Activated CD4-positive, CD25-positive, alpha-beta regulatory T cell treated with anti-CD3 and anti-CD28 coated beads, Interleukin-2, amount 50 U/mL, for 72 hours (primary cell): ENCODE measurements at regions not wholly inside any gene's neighbourhood (a gene's known extent, or its start where the extent isn't known, plus 50 kb on each side); places are given as distances from the start of the nearest gene placed in this dataset.
"Not testable (repeated sequence)": the region's sequence is repeated elsewhere in the genome, so short reads cannot be mapped to it uniquely, and the experiment has no call there.

Experiments
- DNase-seq: peaks from one replicate; pipeline ENCODE4 v3.0.0; 2021

DNA sequence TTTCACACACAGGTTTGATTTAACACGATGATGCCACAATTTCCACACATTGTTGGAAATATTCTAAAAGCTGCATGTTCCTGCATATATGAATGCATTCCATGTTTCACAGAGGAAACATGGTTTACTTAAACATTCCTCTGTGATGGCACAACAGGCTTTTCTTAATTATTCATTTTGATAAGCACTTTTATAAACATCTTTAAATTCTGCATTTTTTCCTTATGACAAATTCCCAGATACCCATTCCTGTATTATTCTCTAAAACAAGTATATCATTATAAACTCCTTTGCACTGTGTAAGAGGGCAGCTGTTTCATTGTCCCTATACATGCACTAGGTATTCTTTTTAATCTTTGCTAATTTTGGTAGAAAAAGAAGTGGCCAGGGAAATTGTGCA, 532.3 kb downstream of the SOX6 start:
- no peak for DNase-seq

DNA sequence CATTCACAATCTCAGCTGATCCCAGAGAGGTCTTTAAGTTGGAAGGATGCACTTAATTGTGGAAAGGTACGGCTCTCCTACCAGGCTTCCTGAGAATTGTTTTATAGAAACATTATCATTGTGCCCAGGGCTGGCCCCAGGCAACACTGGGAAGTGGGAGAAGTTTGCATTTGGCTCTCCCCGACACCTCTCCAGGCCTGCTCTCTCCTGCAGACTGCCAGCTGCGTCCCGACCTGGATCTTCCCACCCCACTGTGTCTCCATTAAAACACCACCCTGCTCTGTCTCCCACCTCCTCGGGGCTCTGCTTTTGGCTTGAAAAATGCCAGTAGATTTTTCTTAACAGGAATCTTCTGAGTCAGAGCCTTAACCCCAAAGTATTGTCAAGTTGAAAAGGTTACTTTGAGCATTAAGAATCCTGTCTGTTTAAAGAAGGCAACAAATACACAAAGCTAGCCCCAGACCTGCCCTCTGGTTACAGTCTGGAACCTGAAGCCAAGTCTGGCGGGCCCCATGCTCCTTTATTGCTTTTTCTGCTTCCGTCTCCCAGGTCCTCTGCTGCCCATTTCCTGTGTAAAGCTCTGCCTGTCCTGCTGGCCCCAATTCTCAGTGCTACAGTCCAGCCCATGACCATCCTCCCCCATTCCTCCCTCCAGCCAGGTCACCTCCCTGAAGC, 530.2 kb downstream of the SOX6 start:
- no peak for DNase-seq

DNA sequence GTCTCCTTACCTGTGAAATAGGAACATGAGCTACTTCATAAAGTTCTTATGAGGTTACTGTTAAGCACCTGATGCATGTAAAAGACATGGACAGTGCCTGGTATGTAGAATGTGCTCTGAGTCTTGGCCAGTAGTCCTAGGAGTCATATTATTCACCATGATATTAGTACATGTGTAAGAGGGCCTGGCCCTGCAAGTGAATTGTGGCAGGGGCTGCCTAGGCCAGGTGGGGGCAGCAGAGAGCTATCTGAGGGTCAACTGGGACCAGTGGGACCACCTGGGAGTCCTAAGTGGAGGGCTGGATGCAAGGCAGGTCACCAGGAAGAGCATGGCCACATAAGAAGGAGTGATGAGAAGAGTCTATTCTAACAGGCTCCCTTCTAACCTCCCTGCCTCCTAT, 529.5 kb downstream of the SOX6 start:
- DNase-seq: no peak

DNA sequence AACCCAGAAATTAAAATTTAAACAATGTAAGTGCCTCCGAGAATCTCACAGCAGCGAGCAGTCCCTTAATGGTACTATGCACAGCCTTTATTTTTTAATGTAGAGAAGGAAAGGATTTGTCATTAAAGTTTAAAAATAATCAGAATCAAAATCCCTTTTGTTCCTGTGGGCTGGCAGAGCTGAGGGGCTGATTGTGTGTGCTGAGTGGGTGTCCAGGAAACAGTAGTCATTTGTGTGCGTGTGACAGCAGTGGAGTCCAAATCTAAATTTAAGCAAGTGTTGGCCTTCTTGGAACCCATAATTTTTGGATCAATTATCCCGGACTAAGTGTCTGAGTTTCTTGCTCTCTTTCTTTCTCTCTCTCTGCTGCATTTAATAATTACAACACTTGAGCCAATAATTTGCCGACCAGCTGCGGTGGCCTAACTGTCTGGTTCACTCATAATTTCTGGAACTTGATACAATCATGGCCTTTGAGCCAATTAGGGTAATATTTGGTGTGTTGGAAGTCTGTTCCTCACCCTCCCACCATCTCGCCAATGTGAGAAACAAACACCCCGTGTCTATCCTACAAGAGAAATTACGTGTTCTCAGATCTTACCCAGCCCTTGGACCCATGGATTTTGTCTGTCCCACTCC, 528.0 kb downstream of the SOX6 start:
- no peak for DNase-seq

DNA sequence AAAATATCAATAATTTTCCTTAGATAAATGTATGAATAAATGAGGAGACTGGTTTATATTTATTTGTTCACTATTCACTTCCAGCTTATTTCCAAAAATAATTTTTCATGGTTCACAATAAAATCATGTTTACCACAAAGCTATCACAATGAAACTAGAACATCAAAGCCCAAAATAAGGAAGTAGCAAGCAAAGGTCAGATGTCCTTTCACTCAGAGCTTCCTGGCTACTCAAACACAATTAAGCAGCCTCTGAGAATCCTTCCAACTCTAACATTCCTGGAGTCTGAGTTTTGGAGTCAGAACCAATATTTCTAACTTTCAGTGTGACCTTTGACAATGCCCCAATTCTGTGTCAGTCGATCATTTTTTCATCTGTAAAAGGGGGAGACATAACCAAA, 527.0 kb downstream of the SOX6 start:
- no peak for DNase-seq

DNA sequence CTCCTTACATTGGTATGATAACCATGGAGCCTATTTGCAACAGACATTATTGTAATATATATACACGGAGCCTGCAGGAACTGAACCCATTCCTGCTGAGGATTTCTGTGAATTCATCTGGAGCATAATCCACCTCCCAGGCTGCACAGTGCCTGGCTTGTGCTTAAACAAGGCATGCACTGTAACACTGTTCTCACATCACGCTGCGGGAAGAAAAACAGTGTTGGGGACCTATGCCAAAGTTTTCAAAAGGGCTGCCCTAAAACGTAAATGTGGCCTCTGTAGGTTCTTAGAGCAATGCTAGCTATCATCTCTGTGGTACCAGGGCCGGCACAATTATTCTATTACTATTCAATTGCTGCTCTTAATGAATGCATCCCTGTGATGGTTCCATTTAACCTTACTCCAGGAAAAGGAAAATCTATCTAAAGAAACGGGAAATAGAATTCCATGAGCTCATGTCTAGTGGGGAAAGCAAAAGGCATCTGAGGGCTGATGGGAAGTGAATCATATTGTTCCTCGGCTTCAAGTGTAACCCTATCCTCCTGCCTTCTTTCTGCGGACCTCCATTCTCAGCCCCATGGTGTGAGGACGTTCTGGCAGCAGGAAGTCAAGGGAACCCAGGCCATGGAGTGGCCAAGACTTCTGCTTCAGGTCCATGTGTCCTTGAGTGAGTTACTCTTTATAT, 525.5 kb downstream of the SOX6 start:
- no peak for DNase-seq

DNA sequence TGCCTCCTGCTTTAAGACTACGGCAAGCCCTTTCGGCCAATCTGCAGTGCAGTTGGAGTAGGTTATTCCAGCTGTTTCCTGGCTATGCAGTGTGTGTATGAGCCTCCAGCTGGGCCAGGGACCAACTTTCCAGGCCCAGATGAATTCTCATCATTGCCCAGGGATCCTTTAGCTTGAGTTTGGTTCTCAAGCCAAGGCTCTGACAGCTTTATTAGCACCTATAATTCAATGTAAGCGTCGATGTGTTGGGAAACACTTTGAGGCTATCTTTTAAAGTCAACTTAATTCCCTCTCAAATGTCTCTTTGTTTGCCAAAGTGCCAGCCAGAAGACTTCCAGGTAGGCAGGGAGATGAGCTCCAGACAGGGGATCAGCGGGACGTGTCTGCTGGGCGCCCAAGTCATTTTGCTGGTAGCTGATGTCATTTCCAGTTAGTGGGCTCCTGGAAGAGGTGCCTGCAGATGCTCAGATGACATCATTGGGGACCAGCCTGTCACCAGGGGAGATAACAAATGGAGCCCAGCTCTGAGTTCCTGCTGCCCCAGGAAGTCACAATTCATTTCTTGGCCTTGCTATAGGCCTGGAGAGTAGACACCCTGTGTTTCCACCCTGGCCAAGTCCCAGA, 520.4 kb downstream of the SOX6 start:
- DNase-seq: no peak

DNA sequence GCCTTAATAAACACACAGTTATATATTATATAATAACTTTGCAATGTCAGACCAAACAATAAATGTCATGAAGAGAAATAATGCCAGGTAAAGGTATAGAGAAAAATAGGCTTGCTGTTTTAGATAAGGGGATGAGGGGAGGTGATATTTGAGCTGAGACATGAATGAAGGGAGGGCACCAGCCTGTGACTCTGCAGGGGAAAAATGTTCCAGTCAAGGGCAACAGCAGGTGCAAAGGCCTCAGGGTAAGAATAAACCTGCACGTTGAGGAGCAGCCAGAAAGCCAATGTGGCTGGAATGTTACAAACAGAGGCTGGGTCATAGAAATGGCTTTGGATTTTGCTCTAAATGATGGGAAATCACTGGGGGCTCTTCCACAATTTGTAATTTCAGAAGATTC, 519.6 kb downstream of the SOX6 start:
- DNase-seq: no peak

DNA sequence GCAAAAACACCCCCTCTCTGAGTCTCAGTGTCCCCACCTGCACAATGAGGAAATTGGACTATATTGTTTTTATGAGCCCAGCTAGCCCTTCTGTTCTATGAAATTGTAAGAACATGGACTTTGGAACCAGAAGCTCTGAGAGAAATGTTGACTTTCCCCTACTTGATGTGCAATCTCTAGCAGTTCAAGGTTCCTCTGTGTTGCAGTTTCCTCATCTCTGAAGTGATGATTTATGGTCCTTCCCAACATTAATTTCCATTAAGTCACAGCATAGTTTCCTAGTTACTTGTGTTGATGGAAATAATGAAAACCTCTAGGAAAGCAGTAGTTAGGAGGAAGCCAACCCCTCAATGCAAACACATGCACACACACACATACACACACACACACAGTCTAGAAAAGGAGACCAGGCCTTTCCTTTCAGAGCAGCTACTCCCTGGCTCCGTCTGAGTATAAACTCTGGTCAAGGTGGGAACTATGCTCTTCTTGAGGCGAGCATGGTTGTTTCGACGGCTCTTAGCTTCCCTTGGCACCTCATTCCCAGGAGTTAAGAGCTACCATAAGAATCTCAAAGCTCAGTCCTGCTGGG, 518.4 kb downstream of the SOX6 start:
- no peak for DNase-seq

DNA sequence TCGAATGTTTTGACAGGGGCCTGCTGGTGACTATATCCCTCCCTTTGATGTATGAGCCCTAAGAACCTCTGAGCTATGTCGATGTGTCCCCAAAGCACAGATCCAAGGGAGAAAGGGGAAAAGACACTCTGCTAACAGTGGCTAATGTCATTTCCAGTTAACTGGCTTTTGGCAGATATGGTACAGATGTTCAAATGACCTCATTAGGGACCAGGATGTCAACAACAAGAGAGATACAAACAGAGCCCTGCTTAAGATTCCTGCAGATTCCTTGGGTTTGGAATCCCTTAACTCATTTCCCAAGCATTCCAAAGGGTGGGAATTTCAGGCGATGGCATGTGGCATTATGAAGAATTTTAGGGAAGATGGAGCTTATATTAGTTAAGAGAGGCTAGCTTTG, 517.3 kb downstream of the SOX6 start:
- DNase-seq: no peak

DNA sequence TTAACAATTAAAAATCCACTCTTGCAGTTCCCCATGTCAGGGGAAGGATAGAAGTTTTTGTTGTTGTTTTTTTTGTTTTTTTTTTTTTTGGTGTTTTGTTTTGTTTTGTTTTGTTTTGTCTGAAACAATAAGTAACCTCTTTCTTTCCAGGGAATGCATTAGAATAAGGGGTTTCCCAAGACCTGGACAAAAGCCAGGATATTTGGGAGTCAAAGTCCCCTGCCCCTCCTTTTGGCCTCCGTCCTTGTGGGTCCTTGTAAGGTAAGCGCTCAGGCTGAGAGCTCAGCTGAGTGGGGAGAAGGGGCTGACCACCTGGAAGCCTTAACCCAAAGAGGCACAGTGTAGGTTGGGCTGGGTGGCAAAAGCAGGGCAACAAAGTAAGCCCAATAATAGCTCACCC, 515.4 kb downstream of the SOX6 start:
- DNase-seq: no peak

DNA sequence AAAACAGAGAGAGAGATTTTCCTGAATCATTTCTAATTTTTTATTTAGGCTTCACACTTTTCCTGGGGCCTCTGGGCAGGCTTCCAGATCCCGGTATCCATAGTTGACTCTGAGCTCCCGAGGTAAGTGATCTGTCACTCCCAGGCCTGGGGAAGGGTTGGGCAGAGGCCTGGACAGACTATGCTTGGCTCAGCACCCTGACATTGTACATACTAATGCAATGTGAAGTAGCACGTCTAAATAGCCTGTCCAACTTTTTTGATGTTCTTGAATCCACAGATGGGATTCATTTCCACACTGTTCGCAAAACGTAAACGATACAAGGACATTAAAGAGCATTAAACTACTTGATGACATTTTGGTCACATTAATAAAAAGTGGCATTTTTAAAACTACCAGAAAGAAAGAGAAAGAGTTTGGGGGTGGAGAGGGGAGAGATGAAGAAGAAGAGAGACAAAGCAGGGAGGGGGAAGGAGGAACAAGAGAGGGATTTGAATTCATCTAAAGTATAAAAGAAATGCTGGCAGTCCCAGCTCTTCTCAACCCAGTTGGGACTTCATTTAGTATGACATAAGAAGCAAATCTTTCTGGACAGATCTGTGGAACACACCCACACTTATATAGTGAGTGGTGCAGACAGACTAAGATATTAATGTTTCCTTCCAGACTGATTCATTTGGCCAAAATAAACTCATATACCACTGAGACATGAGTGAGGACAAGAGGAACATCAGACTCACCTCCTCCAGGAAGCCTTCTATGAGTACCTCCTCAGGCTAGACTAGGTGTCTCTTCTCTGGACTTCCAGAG, 514.2 kb downstream of the SOX6 start:
- DNase-seq: no peak

DNA sequence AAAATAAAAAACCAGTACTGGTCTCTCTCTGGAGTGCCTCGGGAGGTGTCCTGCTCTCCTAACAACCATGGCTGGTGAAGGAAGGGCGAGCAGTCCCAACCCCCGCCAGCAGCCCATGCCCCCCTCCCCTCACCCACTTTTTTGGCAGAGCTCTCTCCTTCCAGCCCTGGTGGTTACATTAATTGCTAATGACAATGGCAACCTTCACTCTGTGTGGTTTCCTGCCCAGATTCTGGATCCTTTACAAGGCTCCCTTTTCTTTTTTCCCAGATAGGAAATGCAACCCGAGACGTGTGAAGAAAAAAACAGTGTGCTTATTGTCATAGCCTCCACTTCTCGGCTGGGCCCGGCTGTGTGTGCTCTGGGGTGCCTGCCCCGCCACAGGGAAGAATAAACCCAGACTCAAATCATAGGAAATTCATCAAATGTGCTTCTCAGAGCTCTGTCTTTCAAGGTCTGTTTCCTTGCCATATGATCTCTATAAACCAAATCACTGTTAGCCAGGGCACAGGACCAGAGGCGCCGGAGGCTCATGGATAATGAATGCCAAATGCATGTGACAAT, 513.0 kb downstream of the SOX6 start:
- no peak for DNase-seq

DNA sequence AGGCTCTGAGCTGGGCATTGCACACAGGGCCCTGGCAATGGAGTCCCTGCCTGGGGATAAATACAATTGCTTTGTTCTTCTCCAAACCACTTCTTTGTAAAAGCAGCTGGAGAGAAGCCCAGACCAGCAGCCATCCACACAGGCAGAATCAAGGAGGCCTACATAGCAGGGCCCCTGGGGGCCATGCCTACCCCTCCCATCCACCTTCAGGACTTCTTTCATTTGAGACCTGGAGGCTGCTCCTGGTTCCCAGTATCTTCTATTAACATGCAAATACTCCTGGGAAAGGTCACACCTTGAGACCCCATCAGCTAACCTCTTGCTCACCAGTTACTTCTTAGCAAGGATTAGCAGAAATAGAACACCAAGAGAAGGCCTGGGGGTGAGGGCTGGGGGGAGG, 511.1 kb downstream of the SOX6 start:
- DNase-seq: no peak

DNA sequence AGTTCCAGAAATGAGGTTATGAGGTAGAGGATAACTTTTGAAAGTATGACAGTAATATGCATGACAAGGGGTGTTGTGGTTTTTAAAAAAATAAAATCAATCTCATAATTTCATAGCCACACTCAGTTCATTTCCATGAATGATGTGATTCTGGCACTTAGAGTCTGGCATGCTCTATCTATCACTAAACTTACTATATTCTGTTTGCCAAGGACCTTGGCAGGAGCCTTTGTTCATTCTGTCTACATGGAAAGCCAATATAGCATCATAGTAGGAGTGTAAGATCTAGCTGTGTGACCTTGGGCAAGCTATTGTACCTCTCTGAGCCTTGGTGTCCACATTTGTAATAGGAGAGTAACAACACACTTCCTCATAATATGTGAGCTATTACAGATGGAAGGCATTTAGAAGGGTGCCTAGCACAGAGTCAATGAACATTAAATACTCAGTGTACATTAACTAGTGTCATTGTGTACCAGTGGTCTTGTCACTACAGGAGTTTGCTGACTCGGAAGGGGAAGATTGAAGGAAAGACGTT, 507.6 kb downstream of the SOX6 start:
- no peak for DNase-seq

DNA sequence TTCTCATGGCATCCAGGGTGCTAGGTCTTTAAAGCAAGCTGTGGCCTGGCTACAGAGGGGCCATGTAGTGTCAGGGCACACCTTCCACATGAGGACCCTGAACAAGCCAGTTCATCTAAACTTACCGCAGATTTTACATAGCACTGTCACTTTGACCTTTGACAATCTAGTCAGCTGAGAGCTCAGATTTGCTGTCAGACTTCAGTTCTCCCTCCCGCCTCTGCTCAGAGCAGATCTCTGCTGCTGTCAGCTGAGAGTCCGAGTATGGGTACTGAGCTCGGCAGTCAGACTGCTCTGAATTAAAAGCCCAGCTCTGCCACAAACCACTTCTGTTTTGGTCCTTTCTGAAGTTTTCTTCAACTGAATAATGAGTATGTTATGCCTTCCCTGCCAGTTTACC, 507.1 kb downstream of the SOX6 start:
- DNase-seq: no peak

DNA sequence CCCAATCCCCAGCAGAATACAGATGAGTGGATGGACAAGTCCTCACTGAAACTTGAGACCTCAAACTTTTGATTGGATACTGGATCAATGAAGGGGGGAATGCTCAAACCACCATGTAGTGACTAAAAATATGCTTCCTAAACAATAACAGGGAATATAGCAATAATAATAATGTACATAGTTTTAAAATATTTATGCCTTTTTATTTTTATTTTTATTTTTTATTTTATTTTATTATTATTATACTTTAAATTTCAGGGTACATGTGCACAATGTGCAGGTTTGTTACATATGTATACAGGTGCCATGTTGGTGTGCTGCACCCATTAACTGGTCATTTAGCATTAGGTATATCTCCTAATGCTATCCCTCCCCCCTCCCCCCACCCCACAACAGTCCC, 506.0 kb downstream of the SOX6 start:
- not testable (repeated sequence) for DNase-seq

DNA sequence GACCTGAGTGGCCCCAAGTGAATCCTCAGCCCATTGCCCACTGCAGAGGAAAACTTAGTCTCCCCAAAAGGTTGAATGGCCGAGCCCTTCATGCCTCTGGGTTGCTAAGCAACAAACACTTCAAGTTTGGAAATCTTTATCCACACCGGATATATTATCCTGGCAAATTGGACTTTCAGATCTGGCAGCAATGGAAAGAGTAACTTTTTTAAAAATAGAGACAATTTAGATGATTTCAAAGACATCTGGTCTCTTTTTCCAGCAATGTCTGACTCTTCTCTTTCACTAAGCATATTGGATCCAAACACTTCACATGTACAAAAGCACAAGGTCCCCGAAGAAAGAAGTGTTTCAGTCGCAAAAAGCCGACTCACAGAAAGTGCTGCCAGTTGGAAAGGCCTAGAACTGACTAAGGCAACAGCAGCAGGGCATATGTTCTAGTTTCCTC, 505.3 kb downstream of the SOX6 start:
- DNase-seq: no peak

DNA sequence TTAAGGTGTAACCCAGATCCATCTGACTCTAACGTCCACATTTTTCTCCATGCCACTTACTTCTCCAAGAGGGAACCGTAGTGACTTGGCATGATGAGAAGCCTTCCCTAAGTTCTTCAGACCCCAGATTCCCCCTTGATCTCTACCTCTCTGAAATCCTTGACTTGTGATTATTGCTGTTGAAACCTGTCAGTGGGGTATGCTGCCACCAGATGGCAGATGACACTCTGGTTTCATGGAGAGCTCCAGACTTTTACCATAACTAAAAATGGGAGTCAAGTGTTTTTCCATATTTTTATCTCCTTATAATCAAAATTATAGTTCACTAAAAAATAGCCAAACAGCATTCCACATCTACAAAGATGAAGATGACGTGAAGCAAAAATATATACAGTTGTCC, 504.2 kb downstream of the SOX6 start:
- DNase-seq: no peak

DNA sequence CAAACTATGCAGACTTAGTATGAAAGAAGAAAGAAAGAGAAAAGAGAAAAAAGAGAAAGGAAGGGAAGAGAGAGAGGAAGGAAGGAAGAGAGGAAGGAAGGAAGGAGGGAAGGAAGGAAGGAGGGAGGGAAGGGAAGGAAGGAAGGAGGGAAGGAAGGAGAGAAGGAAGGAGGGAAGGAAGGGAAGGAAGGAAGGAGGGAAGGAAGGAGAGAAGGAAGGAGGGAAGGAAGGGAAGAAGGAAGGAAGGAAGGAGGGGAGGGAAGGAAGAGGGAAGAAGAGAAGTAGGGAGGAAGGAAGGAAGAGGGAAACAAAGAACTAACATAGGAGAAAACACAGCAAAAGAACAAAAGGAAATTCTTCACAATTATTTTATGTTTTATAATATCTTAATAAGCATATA, 502.1 kb downstream of the SOX6 start:
- DNase-seq: no peak

DNA sequence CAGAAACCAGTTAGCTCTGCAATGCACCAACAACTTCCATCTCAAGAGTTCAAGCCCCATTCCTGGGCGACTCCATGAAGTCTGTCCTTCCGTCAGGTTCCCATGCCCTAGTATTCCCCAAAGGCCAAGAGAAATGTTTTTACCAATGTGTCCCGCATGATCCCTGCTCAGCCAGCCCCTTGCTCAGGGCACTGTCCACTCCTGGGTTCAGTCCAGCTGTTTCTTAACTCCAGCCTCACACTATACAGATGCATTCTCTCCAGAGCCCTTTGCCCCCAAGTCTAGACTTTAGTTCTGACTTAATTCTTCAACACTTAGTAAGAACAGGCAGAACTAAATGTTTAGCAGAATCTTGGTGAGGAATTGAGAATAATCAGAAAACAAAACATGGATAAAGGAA, 497.5 kb downstream of the SOX6 start:
- DNase-seq: no peak

DNA sequence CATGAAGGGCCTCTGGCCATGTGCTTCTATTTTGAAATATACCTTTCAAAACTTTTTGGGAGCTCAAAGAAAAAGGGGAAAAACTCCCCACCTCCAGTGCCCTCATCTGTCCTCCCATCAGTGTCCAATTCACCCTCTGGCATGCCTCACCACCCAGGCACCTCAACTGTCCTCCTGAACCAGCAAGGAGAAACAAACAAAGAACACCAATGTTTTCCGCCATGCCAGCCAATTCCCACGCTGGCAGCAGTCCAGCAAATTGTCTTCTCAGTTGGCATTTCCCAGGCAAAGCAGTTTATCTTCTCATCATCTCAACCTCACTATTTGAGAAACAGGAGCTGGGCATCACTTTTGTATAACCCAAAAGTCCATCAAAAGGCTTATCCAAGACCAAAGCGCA, 496.9 kb downstream of the SOX6 start:
- DNase-seq: no peak
